ENCODE measurements at regions not wholly inside any gene's neighbourhood (a gene's known extent, or its start where the extent isn't known, plus 50 kb on each side); places are given as distances from the start of the nearest gene placed in this dataset.
"Not testable (repeated sequence)": the region's sequence is repeated elsewhere in the genome, so short reads cannot be mapped to it uniquely, and the experiment has no call there.

- no peak for DNase-seq
These were observed 158.2 kb downstream of the SLC38A4 start for GRCh38 chr12:46667551-46667950.

GRCh38 chr12:46664761-46665287, 161.0 kb downstream of the SLC38A4 start:
- no peak for DNase-seq

GRCh38 chr12:46663318-46663717, 162.5 kb downstream of the SLC38A4 start:
- DNase-seq: no peak

GRCh38 chr12:46661110-46661845, 164.5 kb downstream of the SLC38A4 start:
- DNase-seq: no peak

GRCh38 chr12:46660719-46661109, 165.1 kb downstream of the SLC38A4 start:
- DNase-seq: no peak

- DNase-seq: no peak
These were observed 165.5 kb downstream of the SLC38A4 start for GRCh38 chr12:46660276-46660675.

GRCh38 chr12:46659824-46660223, 166.0 kb downstream of the SLC38A4 start:
- no peak for DNase-seq

GRCh38 chr12:46659032-46659650, 166.7 kb downstream of the SLC38A4 start:
- DNase-seq: no peak

- no peak for DNase-seq
These were observed 168.1 kb downstream of the SLC38A4 start for GRCh38 chr12:46657453-46658411.

- not testable (repeated sequence) for DNase-seq
These were observed 169.8 kb downstream of the SLC38A4 start for GRCh38 chr12:46655984-46656383.

- no peak for DNase-seq
These were observed 172.5 kb downstream of the SLC38A4 start for GRCh38 chr12:46653311-46653710.

- DNase-seq: no peak
These were observed 173.1 kb downstream of the SLC38A4 start for GRCh38 chr12:46652692-46653091.

- no peak for DNase-seq
These were observed 175.1 kb downstream of the SLC38A4 start for GRCh38 chr12:46650688-46651087.

GRCh38 chr12:46649433-46649832, 176.4 kb downstream of the SLC38A4 start:
- DNase-seq: no peak

- no peak for DNase-seq
These were observed 178.8 kb downstream of the SLC38A4 start for GRCh38 chr12:46647034-46647433.

GRCh38 chr12:46641649-46642048, 184.1 kb downstream of the SLC38A4 start:
- DNase-seq: not testable (repeated sequence)

- DNase-seq: no peak
These were observed 190.0 kb downstream of the SLC38A4 start for GRCh38 chr12:46635818-46636217.

GRCh38 chr12:46629331-46630229, 196.2 kb downstream of the SLC38A4 start:
- no peak for DNase-seq

- DNase-seq: no peak
These were observed 197.6 kb downstream of the SLC38A4 start for GRCh38 chr12:46628176-46628575.

GRCh38 chr12:46627686-46628085, 198.1 kb downstream of the SLC38A4 start:
- DNase-seq: no peak

- not testable (repeated sequence) for DNase-seq
These were observed 206.3 kb downstream of the SLC38A4 start for GRCh38 chr12:46619474-46619873.

- not testable (repeated sequence) for DNase-seq
These were observed 208.1 kb downstream of the SLC38A4 start for GRCh38 chr12:46617737-46618136.
